Central memory CD8-positive, alpha-beta T cell (primary cell): ENCODE measurements at regions not wholly inside any gene's neighbourhood (a gene's known extent, or its start where the extent isn't known, plus 50 kb on each side); places are given as distances from the start of the nearest gene placed in this dataset.

Source experiments
- ATAC-seq: fragments of 150-1000 bp; cut with Tn5 transposase; replicated peaks from 2 replicates; pipeline ENCODE4 v1.10.0; 2022; ENCODE audit warnings: mild to moderate bottlenecking, moderate FRiP score, moderate number of reproducible peaks; ENCODE audit not compliant: poor library complexity, severe bottlenecking; ENCODE audit errors: extremely low read depth
- DNase-seq, 2 donors: peaks; one replicate each; pipeline ENCODE4 v3.0.0; 2021; ENCODE audit warnings: low spot score in 2 of 2
- H3K27ac Mint-ChIP-seq: one replicate; pipeline ENCODE4 v1.8.0; 2022; ENCODE audit warnings: low read depth, mild to moderate bottlenecking, moderate library complexity, mixed read lengths
- H3K27me3 Mint-ChIP-seq: one replicate; pipeline ENCODE4 v1.8.0; 2022; ENCODE audit warnings: mixed read lengths
- H3K36me3 Mint-ChIP-seq: one replicate; pipeline ENCODE4 v1.8.0; 2022; ENCODE audit warnings: mild to moderate bottlenecking, moderate library complexity, mixed read lengths; ENCODE audit not compliant: insufficient read depth
- H3K4me1 Mint-ChIP-seq: one replicate; pipeline ENCODE4 v1.8.0; 2022; ENCODE audit warnings: mixed read lengths
- H3K4me3 Mint-ChIP-seq: one replicate; pipeline ENCODE4 v1.8.0; 2022; ENCODE audit warnings: mild to moderate bottlenecking, moderate library complexity, mixed read lengths
- H3K9me3 Mint-ChIP-seq: one replicate; pipeline ENCODE4 v1.8.0; 2022; ENCODE audit warnings: mixed read lengths

- DNase-seq (no peak), ATAC-seq (no peak)
- H3K9me3 Mint-ChIP-seq, result no peaks in the 10 kb centered on the region
Measured at GRCh38 chr7:46168671-46169383, 247.8 kb upstream of the IGFBP3 start.

GRCh38 chr7:46168231-46168630 lies 247.2 kb upstream of the IGFBP3 start:
- no peak overlapping the region for H3K4me3 Mint-ChIP-seq
- no peaks in the 10 kb centered on the region for H3K27me3 Mint-ChIP-seq
- no peaks in the 10 kb centered on the region for H3K4me1 Mint-ChIP-seq
- H3K9me3 Mint-ChIP-seq, result peaks cover 2% of the 10 kb centered on the region
- ATAC-seq, result no peak
- peaks cover 2% of the 10 kb centered on the region for H3K36me3 Mint-ChIP-seq
- H3K27ac Mint-ChIP-seq, result no peak overlapping the region
- DNase-seq, result no peak

More at GRCh38 chr7:46168671-46169383, 247.8 kb upstream of the IGFBP3 start:
- Mint-ChIP-seq H3K4me1 (no peaks in the 10 kb centered on the region), H3K4me3 (no peak overlapping the region), H3K36me3 (peaks cover 2% of the 10 kb centered on the region), H3K27ac (no peak overlapping the region), H3K27me3 (no peaks in the 10 kb centered on the region)

- Mint-ChIP-seq H3K27me3 (no peaks in the 10 kb centered on the region), H3K36me3 (peaks cover 2% of the 10 kb centered on the region), H3K4me3 (no peak overlapping the region), H3K27ac (no peak overlapping the region), H3K4me1 (no peaks in the 10 kb centered on the region), H3K9me3 (peaks cover 5% of the 10 kb centered on the region)
- DNase-seq (no peak), ATAC-seq (no peak)
Measured at GRCh38 chr7:46165276-46165675, 244.2 kb upstream of the IGFBP3 start.

GRCh38 chr7:46164629-46165028 lies 243.6 kb upstream of the IGFBP3 start:
- ATAC-seq (no peak), DNase-seq (no peak)
- Mint-ChIP-seq H3K27me3 (no peaks in the 10 kb centered on the region), H3K36me3 (peaks cover 2% of the 10 kb centered on the region), H3K4me1 (no peaks in the 10 kb centered on the region), H3K27ac (no peak overlapping the region), H3K9me3 (peaks cover 5% of the 10 kb centered on the region), H3K4me3 (no peak overlapping the region)

GRCh38 chr7:46163246-46163645 lies 242.2 kb upstream of the IGFBP3 start:
- H3K9me3 Mint-ChIP-seq, result peaks cover 7% of the 10 kb centered on the region
- no peak for DNase-seq
- no peak overlapping the region for H3K4me3 Mint-ChIP-seq
- no peak overlapping the region for H3K27ac Mint-ChIP-seq
- H3K4me1 Mint-ChIP-seq, result no peaks in the 10 kb centered on the region
- peaks cover 2% of the 10 kb centered on the region for H3K36me3 Mint-ChIP-seq
- no peaks in the 10 kb centered on the region for H3K27me3 Mint-ChIP-seq
- ATAC-seq, result no peak

GRCh38 chr7:46162609-46163008 lies 241.5 kb upstream of the IGFBP3 start:
- Mint-ChIP-seq H3K36me3 (peaks cover 2% of the 10 kb centered on the region), H3K4me1 (no peaks in the 10 kb centered on the region), H3K27me3 (no peaks in the 10 kb centered on the region), H3K9me3 (peaks cover 11% of the 10 kb centered on the region), H3K27ac (no peak overlapping the region), H3K4me3 (no peak overlapping the region)
- DNase-seq (no peak), ATAC-seq (no peak)

- no peaks in the 10 kb centered on the region for H3K27me3 Mint-ChIP-seq
- DNase-seq, result no peak
- ATAC-seq, result no peak
- H3K36me3 Mint-ChIP-seq, result peaks cover 2% of the 10 kb centered on the region
- no peaks in the 10 kb centered on the region for H3K4me1 Mint-ChIP-seq
- peaks cover 11% of the 10 kb centered on the region for H3K9me3 Mint-ChIP-seq
- H3K27ac Mint-ChIP-seq, result no peak overlapping the region
- no peak overlapping the region for H3K4me3 Mint-ChIP-seq
Measured at GRCh38 chr7:46160861-46161260, 239.8 kb upstream of the IGFBP3 start.

GRCh38 chr7:46157931-46158330 lies 236.9 kb upstream of the IGFBP3 start:
- ATAC-seq (no peak), DNase-seq (no peak)
- peaks cover 6% of the 10 kb centered on the region for H3K9me3 Mint-ChIP-seq
- no peak overlapping the region for H3K4me3 Mint-ChIP-seq
- H3K4me1 Mint-ChIP-seq, result no peaks in the 10 kb centered on the region
- no peaks in the 10 kb centered on the region for H3K27me3 Mint-ChIP-seq
- no peaks in the 10 kb centered on the region for H3K36me3 Mint-ChIP-seq
- no peak overlapping the region for H3K27ac Mint-ChIP-seq

- DNase-seq (no peak), ATAC-seq (no peak)
- H3K27me3 Mint-ChIP-seq, result no peaks in the 10 kb centered on the region
- H3K36me3 Mint-ChIP-seq, result no peaks in the 10 kb centered on the region
- no peak overlapping the region for H3K27ac Mint-ChIP-seq
- H3K9me3 Mint-ChIP-seq, result peaks cover 6% of the 10 kb centered on the region
- H3K4me3 Mint-ChIP-seq, result no peak overlapping the region
- no peaks in the 10 kb centered on the region for H3K4me1 Mint-ChIP-seq
Measured at GRCh38 chr7:46157404-46157803, 236.3 kb upstream of the IGFBP3 start.

GRCh38 chr7:46156853-46157252 lies 235.8 kb upstream of the IGFBP3 start:
- H3K9me3 Mint-ChIP-seq, result peaks cover 6% of the 10 kb centered on the region
- ATAC-seq (no peak), DNase-seq (no peak)
- no peak overlapping the region for H3K4me3 Mint-ChIP-seq
- H3K36me3 Mint-ChIP-seq, result no peaks in the 10 kb centered on the region
- no peaks in the 10 kb centered on the region for H3K4me1 Mint-ChIP-seq
- H3K27ac Mint-ChIP-seq, result no peak overlapping the region
- H3K27me3 Mint-ChIP-seq, result no peaks in the 10 kb centered on the region

- ATAC-seq (no peak), DNase-seq (no peak)
- Mint-ChIP-seq H3K4me1 (no peaks in the 10 kb centered on the region), H3K27ac (no peak overlapping the region), H3K4me3 (no peak overlapping the region), H3K9me3 (peaks cover 6% of the 10 kb centered on the region), H3K36me3 (no peaks in the 10 kb centered on the region), H3K27me3 (no peaks in the 10 kb centered on the region)
Measured at GRCh38 chr7:46156086-46156485, 235.0 kb upstream of the IGFBP3 start.

GRCh38 chr7:46155367-46155766 lies 234.3 kb upstream of the IGFBP3 start:
- Mint-ChIP-seq H3K27ac (no peak overlapping the region), H3K27me3 (no peaks in the 10 kb centered on the region), H3K9me3 (peaks cover 6% of the 10 kb centered on the region), H3K4me3 (no peak overlapping the region), H3K36me3 (no peaks in the 10 kb centered on the region), H3K4me1 (no peaks in the 10 kb centered on the region)
- ATAC-seq, result no peak
- no peak for DNase-seq

GRCh38 chr7:46153951-46154787 lies 233.1 kb upstream of the IGFBP3 start:
- Mint-ChIP-seq H3K27ac (no peak overlapping the region), H3K27me3 (no peaks in the 10 kb centered on the region), H3K36me3 (peaks cover 2% of the 10 kb centered on the region), H3K9me3 (peaks cover 6% of the 10 kb centered on the region), H3K4me3 (no peak overlapping the region), H3K4me1 (no peaks in the 10 kb centered on the region)
- no peak for DNase-seq
- no peak for ATAC-seq
